ENCODE measurements at regions not wholly inside any gene's neighbourhood (a gene's known extent, or its start where the extent isn't known, plus 50 kb on each side); places are given as distances from the start of the nearest gene placed in this dataset.

DNA sequence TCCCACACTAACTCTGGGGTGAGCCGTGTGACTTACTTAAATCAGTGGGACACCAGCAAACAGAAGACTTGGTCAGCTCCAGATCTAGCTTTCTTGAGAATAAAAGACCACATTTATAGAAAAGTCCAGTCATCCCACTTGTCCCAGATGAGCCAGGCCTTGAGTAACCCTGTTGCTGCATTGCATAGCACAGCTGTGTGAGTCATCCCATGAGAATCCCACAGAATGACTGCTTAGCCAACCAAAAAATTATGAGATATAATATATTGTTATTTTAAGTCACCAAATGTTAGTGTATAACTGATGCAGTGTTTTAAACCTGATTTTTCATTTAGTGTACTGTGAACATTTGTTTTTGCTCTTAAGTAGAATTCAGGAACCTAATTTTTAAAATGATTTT lies 94.2 kb upstream of the FSHR start:
- DNase-seq, result no peak

DNA sequence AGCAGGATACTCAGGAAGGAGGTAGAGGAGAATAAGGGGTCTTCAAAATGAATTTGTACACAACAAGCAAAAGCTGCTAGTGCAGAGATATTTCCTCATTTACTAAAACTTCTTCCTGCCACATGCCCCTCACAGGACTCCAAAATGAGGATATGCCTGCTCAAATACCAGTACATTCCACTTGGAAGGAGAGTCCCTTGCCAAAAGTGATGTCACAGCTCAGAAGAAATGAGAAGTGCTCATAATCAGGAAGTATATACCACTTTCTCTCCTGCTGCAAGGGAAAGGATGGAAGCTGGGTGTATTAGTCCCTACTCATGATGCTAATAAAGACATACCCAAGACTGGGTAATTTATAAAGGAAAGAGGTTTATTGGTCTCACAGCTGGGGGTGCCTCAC lies 87.7 kb upstream of the FSHR start:
- no peak for DNase-seq

DNA sequence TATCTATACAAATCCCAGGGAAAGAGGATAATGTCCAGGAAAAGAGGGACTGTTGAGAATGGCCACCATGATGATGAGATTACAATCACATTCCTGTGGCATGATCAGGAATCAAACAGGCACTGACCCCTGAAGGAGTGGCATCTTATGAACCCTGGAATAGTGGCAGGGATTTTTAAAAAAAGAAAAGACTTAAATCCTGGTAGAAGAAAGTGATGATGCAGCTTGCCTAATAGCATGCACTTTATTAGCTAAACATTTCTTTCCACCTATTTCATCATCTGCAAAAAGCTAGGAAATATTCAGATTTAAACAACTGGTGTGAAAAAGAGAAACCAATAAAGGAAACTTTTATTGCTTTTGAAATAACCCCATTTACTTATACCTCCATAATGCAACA lies 87.2 kb upstream of the FSHR start:
- DNase-seq, result no peak

DNA sequence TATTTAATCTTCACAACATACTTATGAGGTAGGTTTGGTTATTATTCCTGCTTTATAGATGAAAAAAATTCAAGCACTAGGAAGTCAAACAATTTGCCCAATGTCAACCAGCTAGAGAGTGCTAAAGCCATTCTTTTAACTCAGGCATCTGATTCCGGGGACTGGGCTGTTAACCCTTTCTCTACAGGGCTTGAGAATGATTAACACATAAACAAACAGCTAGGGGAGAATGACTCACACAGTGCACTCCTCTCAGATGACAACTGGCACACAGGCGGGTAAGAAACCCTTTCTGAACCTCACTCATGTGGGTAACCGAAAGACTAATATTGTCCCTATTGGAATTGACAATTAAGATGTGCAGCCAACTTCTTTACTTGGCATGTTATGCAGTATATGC lies 86.3 kb upstream of the FSHR start:
- no peak for DNase-seq

DNA sequence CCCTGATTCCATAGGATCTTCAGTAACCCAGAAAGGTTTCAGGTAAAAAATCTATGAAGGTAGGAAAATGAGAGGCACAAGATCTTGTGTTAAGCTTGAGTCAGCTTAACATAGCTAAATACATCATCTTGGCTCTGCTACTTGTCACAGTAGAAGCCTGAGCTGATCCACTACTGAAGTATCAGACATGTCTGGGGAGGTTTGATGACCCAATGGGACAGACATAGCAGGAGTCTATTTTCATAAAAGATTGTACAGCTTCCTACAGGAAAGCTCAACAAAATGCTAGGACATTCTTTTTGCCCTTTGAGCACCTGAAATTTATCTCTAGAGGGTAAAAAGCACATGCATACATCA lies 84.3 kb upstream of the FSHR start:
- DNase-seq, result no peak

DNA sequence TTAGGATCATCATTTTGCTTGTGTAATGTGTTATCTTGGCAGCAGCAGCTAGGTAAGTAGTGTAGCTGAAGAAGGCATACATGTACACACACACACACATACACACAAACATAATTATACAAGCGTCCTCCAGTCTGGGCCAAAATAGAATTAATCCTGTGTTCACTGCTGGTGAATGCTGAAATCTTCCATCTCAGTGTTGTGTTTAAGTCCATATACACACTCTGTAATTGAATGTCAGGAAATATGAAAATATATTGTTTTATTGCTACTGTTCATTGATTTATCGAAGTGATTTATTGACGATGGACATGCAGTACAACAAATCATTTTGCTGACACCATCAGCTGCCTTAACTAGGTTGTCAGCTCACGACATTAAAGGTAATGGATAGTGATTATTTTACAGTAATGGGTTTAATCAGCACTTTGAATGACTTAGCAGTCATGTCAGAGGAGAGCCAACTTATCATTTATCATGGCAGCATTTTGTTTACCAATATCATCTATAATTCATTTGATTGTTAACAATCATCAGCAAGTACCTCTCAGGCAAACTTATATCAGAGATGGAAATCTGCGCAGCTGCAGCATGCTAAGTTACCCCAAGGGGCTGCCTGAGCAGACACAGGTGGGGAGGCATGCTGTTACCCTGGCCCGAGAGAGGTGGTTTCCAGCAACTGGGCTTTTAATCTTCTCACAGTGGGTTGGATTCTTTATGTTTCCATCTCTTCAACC lies 83.7 kb upstream of the FSHR start:
- DNase-seq, result no peak

DNA sequence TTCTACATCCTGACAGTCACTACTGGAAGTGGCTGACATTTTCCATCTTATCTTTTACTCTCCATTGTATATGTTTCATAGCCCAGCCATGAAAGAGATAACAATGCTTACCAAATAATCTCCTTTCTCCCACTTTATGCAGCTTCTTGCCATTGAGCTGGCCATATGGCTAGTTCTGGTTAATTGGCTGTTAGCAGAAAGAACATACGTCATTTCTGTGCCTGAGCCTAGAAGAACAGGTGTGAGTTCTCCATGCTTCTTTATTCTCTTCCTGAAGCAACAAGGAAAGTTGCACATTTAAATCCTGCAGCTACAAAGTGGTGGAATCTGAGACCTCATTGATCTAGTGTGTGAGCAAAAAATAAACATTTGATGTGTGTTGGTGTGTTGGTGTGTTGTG lies 82.0 kb upstream of the FSHR start:
- no peak for DNase-seq

DNA sequence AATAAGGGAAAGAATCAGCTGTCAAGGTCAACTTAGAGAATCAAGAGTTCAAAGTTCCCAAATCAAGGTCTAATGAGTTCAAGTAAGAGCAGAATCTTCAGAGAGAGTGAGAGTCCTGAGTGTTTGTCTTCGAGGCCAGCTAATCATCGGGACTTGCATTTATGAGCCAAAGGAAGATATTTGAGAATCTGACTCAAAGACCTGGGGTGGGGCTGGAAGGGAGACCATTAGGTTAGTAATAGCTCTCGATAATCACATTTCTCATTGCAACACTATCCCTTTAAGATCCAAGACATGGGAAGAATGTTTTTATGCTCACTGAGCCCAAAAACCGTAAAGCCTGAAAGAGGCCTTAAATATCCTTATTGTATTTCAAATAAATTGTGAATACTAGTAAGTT lies 72.0 kb upstream of the FSHR start:
- no peak for DNase-seq

DNA sequence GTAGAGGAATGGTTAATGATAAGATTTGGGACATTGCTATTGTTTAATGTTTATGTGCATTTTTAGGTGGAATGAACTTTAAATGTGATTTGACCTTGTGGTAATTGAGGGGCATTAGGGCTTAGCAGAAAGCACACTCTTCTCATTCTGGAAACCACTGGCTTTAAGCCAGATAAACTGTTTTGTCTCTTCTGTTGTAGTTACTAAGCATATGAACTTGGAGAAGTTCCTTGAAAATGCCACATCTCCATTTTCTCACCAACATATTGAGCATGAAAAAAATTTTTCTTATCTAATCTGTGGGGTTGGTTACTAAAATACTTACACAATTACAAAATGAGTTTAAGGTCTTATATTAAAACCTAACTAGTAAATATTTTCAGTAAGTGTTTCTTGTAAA lies 70.8 kb upstream of the FSHR start:
- DNase-seq, result no peak

DNA sequence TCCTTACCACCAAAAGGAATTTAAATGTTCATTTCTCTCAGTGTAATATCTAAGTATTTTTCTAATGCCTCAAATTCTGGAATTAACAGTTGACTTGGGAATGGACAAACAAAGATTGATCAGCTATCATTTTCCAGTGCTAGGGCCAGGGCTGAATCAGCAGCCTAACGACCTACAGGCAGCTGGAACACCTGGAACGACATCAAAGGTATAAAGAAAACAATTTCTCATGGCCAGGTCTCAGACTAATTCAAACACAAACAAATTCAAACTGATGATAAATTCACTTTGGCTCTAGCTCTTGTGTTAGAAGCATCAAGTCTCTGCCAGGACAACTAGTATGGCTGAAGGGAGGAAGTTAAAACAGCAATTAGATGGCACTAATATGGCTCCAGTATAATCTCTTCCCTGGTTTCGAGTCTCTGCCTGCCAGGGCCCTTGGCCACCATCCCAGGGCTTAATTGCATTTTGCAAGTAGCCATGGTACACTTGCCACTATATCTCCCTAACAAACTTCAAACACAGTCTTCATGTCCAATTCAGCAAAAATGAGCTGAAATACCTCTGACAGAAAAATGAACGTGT lies 70.2 kb upstream of the FSHR start:
- DNase-seq, result no peak

DNA sequence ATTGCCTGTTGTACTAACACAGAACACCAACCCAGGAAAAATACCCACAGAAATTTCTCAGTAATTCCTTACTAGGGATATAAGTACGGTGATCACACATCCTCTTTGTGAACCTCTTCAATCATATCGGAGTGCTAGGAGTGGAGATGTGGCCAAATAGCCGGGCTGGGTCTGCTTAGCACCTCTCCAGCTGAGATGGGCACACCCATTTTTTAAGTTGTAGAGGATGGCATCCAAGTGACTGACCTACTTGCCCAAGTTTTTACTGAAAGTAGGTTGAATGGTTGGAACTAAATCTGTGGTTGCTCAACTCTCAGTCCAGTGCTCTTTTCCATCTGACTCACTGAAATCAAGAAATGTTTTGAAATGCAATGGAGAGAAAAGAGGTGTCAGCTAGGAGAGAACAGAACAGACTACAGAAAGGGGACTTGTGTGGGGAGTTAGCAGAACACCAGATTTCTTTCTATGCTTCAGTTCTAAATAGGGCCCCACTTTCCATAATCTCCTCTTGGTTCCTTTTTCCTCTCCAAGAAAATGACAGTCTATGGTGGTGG lies 68.7 kb upstream of the FSHR start:
- no peak for DNase-seq

DNA sequence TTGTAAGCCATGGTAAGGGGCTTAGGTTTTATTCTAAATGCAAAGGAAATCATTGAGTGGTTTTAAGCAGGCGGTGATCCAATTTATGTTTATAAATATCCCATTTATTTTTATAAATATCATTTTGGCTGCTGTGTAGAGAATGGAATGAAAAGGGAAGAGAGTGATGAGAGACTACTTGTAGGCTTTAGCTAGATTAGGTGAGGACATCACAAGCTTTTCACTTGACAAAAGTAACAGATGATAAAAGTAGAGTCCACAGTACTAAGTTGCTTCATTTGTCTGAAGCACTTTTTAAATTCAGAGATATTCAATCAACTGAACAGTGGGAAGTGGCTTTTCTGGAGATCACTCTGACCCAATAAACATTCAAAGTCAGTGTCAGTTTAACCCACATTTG lies 65.4 kb upstream of the FSHR start:
- DNase-seq, result no peak

DNA sequence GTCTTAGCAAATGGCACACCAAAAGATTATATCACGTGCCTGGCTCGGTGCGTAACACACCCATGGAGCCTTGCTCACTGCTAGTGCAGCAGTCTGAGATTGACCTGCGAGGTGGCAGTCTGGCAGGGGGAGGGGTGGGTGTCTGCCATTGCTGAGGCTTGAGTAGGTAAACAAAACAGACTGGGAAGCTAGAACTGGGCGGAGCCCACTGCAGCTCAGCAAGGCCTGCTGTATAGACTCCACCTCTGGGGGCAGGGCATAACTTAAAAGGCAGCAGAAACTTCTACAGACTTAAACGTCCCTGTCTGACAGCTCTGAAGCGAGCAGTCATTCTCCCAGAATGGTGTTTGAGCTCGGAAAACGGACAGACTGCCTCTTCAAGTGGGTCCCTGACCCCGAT lies 55.9 kb upstream of the FSHR start:
- no peak for DNase-seq

DNA sequence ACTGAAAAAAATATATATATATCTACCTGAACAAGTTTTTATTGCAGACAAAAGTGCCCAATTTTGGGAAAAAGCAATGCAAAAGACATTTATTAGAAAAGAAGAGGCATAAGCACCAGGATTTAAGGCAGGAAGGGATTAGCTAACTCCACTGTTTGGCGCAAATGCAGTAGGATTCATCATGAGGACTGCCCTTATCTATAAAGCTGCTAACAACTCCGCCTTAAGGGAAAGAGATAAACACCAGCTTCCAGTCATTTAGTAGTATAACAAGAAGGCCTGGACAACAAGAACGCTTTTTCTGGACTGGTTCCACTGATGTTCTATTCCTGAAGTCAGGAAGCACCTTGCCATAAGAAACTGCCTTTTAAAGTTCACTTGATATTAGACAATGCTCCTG lies 52.9 kb upstream of the FSHR start:
- DNase-seq, result no peak
